Neural cell (in vitro differentiated cells): ENCODE measurements at regions not wholly inside any gene's neighbourhood (a gene's known extent, or its start where the extent isn't known, plus 50 kb on each side); places are given as distances from the start of the nearest gene placed in this dataset.

Source experiments
- CTCF ChIP-seq: fragments of 450-650 bp; IDR thresholded peaks from 2 replicates; pipeline ENCODE4 v1.5.1; 2014; ENCODE audit warnings: antibody characterized with exemption, mild to moderate bottlenecking, moderate library complexity; ENCODE audit not compliant: poor library complexity, severe bottlenecking
- EP300 ChIP-seq: fragments of 450-650 bp; conservative IDR thresholded peaks from 2 replicates; pipeline ENCODE4 v1.6.1; 2014; ENCODE audit warnings: antibody characterized with exemption, mild to moderate bottlenecking, moderate library complexity; ENCODE audit not compliant: poor library complexity, severe bottlenecking
- EZH2 ChIP-seq: fragments of 200-600, 300-800 bp; shearing (Covaris generic), sonication (generic); IDR thresholded peaks from 2 replicates; pipeline ENCODE4 v1.6.1; 2014; ENCODE audit warnings: antibody characterized with exemption, low read length, borderline replicate concordance, mild to moderate bottlenecking; ENCODE audit not compliant: insufficient read depth, poor library complexity, severe bottlenecking
- MXI1 ChIP-seq: fragments of 450-650 bp; conservative IDR thresholded peaks from 2 replicates; pipeline ENCODE4 v1.6.1; 2014; ENCODE audit warnings: antibody characterized with exemption, mild to moderate bottlenecking; ENCODE audit not compliant: poor library complexity, severe bottlenecking
- POLR2AphosphoS5 ChIP-seq: IDR thresholded peaks from 2 replicates; pipeline ENCODE4 v1.6.1; 2012
- REST ChIP-seq: IDR thresholded peaks from 2 replicates; pipeline ENCODE4 v1.6.1; 2012; ENCODE audit warnings: borderline replicate concordance
- TAF1 ChIP-seq: IDR thresholded peaks from 2 replicates; pipeline ENCODE4 v1.6.1; 2012; ENCODE audit warnings: low read depth

- TF ChIP-seq CTCF (no peak), EZH2 (no peak), EP300 (no peak), POLR2AphosphoS5 (no peak), TAF1 (no peak), REST (no peak), MXI1 (no peak)
Observed at GRCh38 chr1:95657248-95657647, 423.2 kb downstream of the RWDD3 start.
